B cell (primary cell): ENCODE measurements at regions not wholly inside any gene's neighbourhood (a gene's known extent, or its start where the extent isn't known, plus 50 kb on each side); places are given as distances from the start of the nearest gene placed in this dataset.

Experiments used
- CTCF ChIP-seq: fragments of 200-600 bp; IDR thresholded peaks from one replicate; pipeline ENCODE4 v1.8.0; 2022; ENCODE audit warnings: antibody characterized with exemption, mild to moderate bottlenecking
- EZH2 ChIP-seq: IDR thresholded peaks from 2 replicates; pipeline ENCODE4 v1.6.1; 2012; ENCODE audit warnings: borderline replicate concordance, low read depth, mild to moderate bottlenecking, moderate library complexity, low read length; ENCODE audit not compliant: insufficient read depth, poor library complexity, severe bottlenecking

GRCh38 chr9:84174486-84174885 is 166.1 kb downstream of the SLC28A3 start:
- TF ChIP-seq CTCF, result no peak
- no peak for TF ChIP-seq EZH2
